PC-9 (cell line): ENCODE measurements at regions not wholly inside any gene's neighbourhood (a gene's known extent, or its start where the extent isn't known, plus 50 kb on each side); places are given as distances from the start of the nearest gene placed in this dataset.

Experiments
- BruUV-seq: library from RNA; stranded (reverse); fragments of 400-500 nt; replicated peaks from 2 replicates; lab custom pipeline; 2021; lab: Mats Ljungman, UMichigan
- CTCF ChIA-PET: fragments of 300-600 bp; sonication (Branson Sonifier 250); formaldehyde crosslinking; loops from one replicate; lab custom pipeline; 2022; ENCODE audit warnings: antibody characterized with exemption; lab: Charles Lee
- POLR2A ChIA-PET: fragments of 300-600 bp; sonication (Branson Sonifier 250); formaldehyde crosslinking; loops from one replicate; lab custom pipeline; 2022; ENCODE audit warnings: antibody characterized with exemption; ENCODE audit not compliant: unreplicated experiment; lab: Charles Lee
- DNase-seq, 2 experiments: peaks; one replicate each; pipeline versions ENCODE4 v3.0.0 to v3.0.0-alpha.2; 2015 to 2022; ENCODE audit warnings: mixed read lengths in 1 of 2
- H2AFZ ChIP-seq: fragments of 200-600 bp; sonication (generic); 2 replicates; pipeline ENCODE4 v1.8.1; 2017; ENCODE audit warnings: antibody characterized with exemption
- H3F3A ChIP-seq: fragments of 200-600 bp; sonication (generic); 2 replicates; pipeline ENCODE4 v1.8.1; 2017; ENCODE audit warnings: antibody characterized with exemption, mild to moderate bottlenecking, low read depth; ENCODE audit not compliant: insufficient read depth
- H3K27ac ChIP-seq: fragments of 200-600 bp; sonication (generic); 2 replicates; pipeline ENCODE4 v1.6.1; 2016; ENCODE audit warnings: mixed run types
- H3K27me3 ChIP-seq: fragments of 200-600 bp; sonication (generic); 2 replicates; pipeline ENCODE4 v1.6.1; 2016; ENCODE audit warnings: low read depth, mixed run types; ENCODE audit not compliant: insufficient read depth
- H3K36me3 ChIP-seq: fragments of 200-600 bp; sonication (generic); 2 replicates; pipeline ENCODE4 v1.6.1; 2016; ENCODE audit warnings: low read depth, mixed run types
- H3K4me1 ChIP-seq: fragments of 200-600 bp; sonication (generic); replicated peaks from 2 replicates; pipeline ENCODE4 v1.6.1; 2016; ENCODE audit warnings: mixed run types; ENCODE audit not compliant: insufficient read depth
- H3K4me2 ChIP-seq: fragments of 200-600 bp; sonication (generic); 2 replicates; pipeline ENCODE4 v1.6.1; 2017; ENCODE audit warnings: mixed run types
- H3K4me3 ChIP-seq: fragments of 200-600 bp; sonication (generic); 2 replicates; pipeline ENCODE4 v1.6.1; 2016; ENCODE audit warnings: mixed run types
- H3K79me2 ChIP-seq: fragments of 200-600 bp; sonication (generic); 2 replicates; pipeline ENCODE4 v1.6.1; 2017; ENCODE audit warnings: low read depth, mixed run types
- H3K9me2 ChIP-seq: fragments of 200-600 bp; sonication (generic); 2 replicates; pipeline ENCODE4 v1.8.1; 2017; ENCODE audit warnings: mild to moderate bottlenecking; ENCODE audit not compliant: insufficient read depth
- H3K9me3 ChIP-seq: fragments of 200-600 bp; sonication (generic); 2 replicates; pipeline ENCODE4 v1.8.1; 2016; ENCODE audit warnings: low read depth; ENCODE audit not compliant: insufficient read depth
- H4K20me1 ChIP-seq: fragments of 200-600 bp; sonication (generic); 2 replicates; pipeline ENCODE4 v1.8.1; 2017; ENCODE audit not compliant: insufficient read depth
- EZH2 ChIP-seq: fragments of 200-600 bp; sonication (generic); IDR thresholded peaks from 2 replicates; pipeline ENCODE4 v1.8.0; 2017; ENCODE audit warnings: antibody characterized with exemption, low read depth
- intact Hi-C: fragments of 100-400 bp; cut with micrococcal nuclease; formaldehyde crosslinking; loops from one replicate; pipeline ENCODE4 v1.10.0; 2022; ENCODE audit not compliant: unreplicated experiment
- TF ChIP-seq, protein P1 (sequence below): fragments of 200-600 bp; sonication (generic); conservative IDR thresholded peaks from 2 replicates; pipeline ENCODE4 v1.6.1; 2017; ENCODE audit warnings: mixed run types, antibody characterized with exemption, mild to moderate bottlenecking, moderate library complexity

DNA sequence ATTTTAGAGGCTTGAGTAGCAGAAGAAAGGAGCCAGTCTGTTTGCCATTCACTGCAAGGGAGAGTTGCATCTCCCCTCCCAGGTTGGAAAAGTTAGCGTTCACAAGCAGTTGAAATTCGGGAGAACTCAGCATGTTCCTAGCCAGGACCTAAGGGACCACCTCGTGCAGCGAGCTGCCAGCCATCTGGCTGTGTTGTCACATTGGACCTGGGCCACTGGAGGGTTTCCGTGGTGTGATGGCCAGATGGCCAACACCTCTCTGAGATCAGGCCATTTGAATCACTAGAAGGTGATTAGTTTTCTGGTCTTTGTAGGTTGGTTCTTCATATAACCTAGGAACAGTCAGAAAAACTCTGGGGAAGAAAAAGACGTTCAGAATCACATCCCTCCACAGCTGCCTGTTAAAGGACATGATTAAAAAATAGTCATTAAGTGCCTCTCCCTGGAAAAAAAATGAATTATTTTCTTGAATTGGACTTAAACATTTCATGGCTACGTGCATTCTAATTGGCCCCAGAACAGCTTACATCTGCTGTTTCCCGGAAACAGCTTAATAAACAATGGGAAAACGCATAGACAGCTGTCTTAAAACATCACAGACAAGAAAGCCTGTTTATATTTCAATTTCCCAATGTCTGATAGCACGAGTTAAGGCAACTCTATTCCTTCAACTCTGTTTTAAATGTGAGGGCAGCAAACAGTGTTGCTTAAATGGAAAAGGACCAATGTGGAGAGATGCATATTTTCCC lies 303.9 kb downstream of the TENT4A start:
- Histone ChIP-seq H3F3A (no peaks in the 10 kb centered on the region), H3K9me2 (no peaks in the 10 kb centered on the region), H3K4me1 (no peaks in the 10 kb centered on the region), H3K79me2 (no peaks in the 10 kb centered on the region), H3K4me3 (no peak overlapping the region), H3K27ac (no peak overlapping the region), H3K9me3 (no peaks in the 10 kb centered on the region), H3K36me3 (no peaks in the 10 kb centered on the region), H2AFZ (no peak overlapping the region), H4K20me1 (no peaks in the 10 kb centered on the region), H3K27me3 (no peaks in the 10 kb centered on the region), H3K4me2 (no peak overlapping the region)
- intact Hi-C loops = no loop called here
- BruUV-seq = no TSS peak
- TF ChIP-seq, protein P1, sequence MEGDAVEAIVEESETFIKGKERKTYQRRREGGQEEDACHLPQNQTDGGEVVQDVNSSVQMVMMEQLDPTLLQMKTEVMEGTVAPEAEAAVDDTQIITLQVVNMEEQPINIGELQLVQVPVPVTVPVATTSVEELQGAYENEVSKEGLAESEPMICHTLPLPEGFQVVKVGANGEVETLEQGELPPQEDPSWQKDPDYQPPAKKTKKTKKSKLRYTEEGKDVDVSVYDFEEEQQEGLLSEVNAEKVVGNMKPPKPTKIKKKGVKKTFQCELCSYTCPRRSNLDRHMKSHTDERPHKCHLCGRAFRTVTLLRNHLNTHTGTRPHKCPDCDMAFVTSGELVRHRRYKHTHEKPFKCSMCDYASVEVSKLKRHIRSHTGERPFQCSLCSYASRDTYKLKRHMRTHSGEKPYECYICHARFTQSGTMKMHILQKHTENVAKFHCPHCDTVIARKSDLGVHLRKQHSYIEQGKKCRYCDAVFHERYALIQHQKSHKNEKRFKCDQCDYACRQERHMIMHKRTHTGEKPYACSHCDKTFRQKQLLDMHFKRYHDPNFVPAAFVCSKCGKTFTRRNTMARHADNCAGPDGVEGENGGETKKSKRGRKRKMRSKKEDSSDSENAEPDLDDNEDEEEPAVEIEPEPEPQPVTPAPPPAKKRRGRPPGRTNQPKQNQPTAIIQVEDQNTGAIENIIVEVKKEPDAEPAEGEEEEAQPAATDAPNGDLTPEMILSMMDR = no peak
- TF ChIP-seq EZH2 = no peak
- no peak for DNase-seq
- ChIA-PET POLR2A (no interaction called here), CTCF (interaction anchor here (0.7 kb wide), 1 partner anchor 889 kb away, joined by 5 read pairs; no protein-coding TSS in a partner anchor)

DNA sequence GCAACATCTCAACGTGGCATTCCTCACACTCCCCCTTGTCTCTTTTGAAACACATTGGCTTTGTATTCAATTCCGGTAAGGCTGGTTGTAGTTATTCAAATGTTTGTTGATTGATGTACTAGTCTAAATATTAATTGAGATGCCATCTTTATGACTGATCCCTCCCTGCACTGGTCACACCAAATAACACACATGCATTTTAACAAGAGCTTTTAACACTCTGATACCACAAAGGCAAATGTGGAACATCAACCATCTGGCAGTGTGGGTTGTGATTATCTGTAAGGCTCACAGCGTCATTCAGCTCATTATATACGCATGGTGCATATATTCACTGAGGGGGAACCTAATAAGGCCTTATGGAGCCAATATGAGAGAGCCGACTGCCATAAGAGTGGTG lies 305.0 kb downstream of the TENT4A start:
- Histone ChIP-seq H3K36me3 (no peaks in the 10 kb centered on the region), H3K27ac (no peak overlapping the region), H3K4me2 (no peak overlapping the region), H3K9me3 (no peaks in the 10 kb centered on the region), H4K20me1 (no peaks in the 10 kb centered on the region), H3K9me2 (no peaks in the 10 kb centered on the region), H2AFZ (no peak overlapping the region), H3F3A (no peaks in the 10 kb centered on the region), H3K27me3 (no peaks in the 10 kb centered on the region), H3K4me1 (no peaks in the 10 kb centered on the region), H3K4me3 (no peak overlapping the region), H3K79me2 (no peaks in the 10 kb centered on the region)
- BruUV-seq = no TSS peak
- POLR2A ChIA-PET = no interaction called here
- TF ChIP-seq EZH2 = no peak
- TF ChIP-seq, protein P1 = no peak
- intact Hi-C loops = no loop called here
- no peak for DNase-seq
- CTCF ChIA-PET = no interaction called here

DNA sequence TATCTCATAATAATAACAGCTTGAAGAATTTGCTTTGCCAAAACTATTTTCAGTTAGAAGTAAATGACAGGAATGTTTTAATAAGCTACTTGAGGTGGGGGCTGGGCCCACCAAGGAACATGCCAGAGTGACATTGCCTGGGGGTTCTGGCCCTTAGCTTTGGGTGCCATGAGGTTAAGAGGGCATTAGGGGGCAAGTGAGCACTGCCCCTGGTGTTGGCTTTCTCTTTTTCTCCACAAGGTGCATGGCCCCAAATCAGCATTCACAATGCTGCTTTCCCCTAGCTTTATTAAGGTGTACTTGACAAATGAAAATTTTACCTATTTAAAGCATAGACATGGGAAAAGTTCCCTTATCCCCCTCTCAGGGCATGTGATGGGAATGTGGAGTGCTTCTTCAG lies 305.4 kb downstream of the TENT4A start:
- TF ChIP-seq, protein P1 = no peak
- no peak for TF ChIP-seq EZH2
- Histone ChIP-seq H4K20me1 (no peaks in the 10 kb centered on the region), H3K4me1 (no peaks in the 10 kb centered on the region), H3K27me3 (no peaks in the 10 kb centered on the region), H3K9me2 (no peaks in the 10 kb centered on the region), H2AFZ (no peak overlapping the region), H3K27ac (no peak overlapping the region), H3F3A (no peaks in the 10 kb centered on the region), H3K79me2 (no peaks in the 10 kb centered on the region), H3K4me3 (no peak overlapping the region), H3K9me3 (no peaks in the 10 kb centered on the region), H3K4me2 (no peak overlapping the region), H3K36me3 (no peaks in the 10 kb centered on the region)
- intact Hi-C loops = no loop called here
- ChIA-PET CTCF (no interaction called here), POLR2A (no interaction called here)
- DNase-seq = no peak
- no TSS peak for BruUV-seq
